Hepatic stellate cell (primary cell): ENCODE measurements at regions not wholly inside any gene's neighbourhood (a gene's known extent, or its start where the extent isn't known, plus 50 kb on each side); places are given as distances from the start of the nearest gene placed in this dataset.
A peak's percentile ranks its signal among the peaks of the same experiment; 100 is the strongest.
"Not testable (repeated sequence)": the region's sequence is repeated elsewhere in the genome, so short reads cannot be mapped to it uniquely, and the experiment has no call there.

Experiments
- DNase-seq: peaks from one replicate; pipeline ENCODE4 v3.0.0; 2011; ENCODE audit warnings: low spot score

DNA sequence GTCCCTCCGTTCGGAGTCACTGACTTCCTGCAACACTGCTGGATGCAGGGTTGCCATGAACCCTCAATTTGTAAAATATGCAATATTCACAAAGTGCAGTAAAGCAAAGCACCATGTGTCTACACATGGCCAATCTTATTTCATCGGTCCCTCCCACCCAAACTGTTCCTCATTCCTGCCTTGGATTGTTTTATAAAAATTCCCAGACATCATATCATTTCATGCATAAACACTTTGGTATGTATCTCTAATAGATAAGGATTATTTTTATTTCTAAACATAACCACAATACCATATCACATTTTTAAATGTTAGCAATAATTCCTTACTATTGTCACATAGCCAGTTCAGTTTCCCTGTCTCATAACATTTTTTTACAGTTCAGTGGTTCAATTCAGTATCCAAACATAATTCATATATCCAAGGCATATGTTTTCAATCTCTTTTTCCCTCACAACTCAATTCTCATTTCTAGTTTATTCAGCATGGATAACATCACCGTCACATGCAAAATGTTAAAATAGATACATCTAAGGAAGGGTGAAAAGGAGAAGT is 82.0 kb upstream of the PCAT7 start:
- peak; percentile 48 for DNase-seq

DNA sequence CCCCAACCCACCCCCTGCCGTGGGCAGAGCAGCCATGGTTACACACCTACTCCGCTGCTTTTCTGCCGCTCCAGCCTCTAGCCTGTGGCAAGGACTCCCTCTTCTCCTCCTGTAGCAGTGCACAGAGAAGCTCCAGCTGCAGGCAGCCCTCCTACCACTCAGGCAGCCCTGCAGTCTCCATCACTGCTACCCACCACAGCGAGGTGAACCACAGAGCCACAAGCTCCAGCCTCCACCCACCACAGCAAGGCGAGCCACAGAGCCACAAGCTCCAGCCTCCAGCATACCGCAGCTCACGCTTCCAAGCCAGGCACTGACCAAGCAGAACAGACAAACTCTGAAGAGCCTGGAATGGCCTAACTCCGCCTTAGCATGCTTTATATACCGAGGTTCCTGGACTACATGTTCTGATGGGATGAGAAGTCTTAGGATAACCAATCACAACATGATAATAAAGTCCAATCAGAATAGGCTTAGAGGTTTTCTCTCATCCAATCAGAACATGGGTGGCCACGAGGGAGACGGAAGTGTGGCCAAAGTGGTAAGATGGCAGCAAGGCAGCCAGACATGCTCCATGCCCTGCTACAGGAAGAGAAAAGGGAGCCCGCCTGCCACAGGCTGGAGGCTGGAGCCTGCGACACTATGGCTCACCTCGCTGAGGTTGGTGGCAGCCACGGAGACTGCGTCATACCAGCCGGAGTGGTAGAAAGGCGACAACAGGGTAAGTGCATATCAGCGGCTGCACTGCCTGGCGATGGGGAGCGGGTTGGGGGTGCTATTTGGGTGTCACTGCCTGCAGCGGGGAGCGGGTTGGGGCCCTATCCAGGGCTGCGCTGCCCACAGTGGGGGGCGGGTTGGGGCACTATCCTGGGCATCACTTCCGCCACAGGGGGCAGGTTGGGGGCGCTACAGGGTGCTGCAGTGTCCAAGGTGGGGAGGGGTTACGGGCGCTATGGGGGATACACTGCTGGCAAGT is 75.8 kb upstream of the PCAT7 start:
- no peak for DNase-seq

DNA sequence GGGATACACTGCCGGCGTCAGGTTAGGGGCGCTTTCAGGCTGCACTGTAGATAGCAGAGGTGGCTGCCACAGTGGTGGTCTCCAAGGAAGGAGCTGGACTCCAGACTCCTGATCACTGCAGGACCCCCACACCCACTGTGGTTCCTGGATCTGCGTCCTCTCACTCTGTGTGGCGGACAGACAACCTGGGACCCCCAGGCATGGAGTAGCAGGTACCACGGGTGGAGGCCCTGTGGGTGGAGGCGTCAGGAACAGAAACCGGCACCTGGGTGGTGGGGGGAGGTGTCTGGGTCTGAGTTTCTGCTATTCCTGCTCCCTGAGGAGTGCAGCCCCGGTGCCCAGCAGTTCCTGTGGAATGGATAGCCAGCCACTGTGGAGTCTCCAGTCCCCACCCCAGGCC is 75.1 kb upstream of the PCAT7 start:
- no peak for DNase-seq

DNA sequence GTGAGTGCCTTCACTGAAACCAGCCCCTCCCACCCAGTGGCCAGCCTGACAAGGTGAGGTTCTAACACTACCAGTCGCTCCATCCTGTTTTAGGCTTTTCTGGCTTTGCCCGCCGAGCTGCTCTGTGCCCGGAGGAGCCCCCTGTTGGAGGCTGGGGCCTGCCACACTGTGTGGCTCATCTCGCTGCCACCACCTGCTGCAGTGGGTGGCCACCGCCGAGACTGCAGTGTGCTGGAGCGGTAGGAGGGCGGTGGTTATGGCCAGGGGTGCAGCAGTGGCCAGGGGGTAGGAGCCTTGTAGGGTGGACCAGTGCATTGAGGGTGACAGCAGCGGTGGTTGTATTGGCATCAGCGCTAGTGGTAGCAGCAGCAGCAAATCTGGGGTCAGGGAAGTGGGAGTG is 74.7 kb upstream of the PCAT7 start:
- no peak for DNase-seq

DNA sequence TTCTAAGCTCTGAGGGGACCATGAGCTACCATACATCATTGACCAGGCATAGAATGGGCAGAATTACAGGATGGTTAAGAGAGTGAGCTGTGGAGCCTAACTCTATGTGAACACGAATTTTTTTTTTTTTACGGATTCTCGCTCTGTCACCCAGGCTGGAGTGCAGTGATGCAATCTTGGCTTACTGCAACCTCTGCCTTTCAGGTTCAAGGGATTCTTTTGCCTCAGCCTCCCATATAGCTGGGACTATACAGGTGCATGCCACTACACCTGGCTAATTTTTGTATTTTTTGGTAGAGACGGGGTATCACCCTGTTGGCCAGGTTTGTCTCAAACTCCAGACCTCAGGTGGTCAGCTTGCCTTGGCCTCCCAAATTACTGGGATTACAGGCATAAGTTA is 72.8 kb upstream of the PCAT7 start:
- DNase-seq = no peak

DNA sequence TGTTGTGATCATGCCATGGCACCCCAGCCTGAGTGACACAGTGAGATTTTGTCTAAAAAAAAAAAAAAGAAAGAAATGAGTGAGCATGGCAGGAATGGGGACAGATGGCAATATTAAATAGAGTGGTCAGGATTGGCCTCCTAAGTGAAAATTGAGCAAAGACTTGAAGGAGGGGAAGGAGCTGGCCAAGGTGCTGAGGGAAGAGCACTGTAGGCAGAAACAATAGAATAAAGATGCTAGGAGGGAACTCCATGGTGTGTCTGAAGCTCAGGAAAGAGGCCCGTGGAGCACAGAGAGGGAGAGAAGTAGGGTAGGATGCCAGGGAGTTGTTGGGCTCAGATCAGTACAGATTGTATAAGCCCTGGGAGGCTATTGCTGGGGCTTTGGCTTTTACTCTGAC is 64.4 kb upstream of the PCAT7 start:
- no peak for DNase-seq

DNA sequence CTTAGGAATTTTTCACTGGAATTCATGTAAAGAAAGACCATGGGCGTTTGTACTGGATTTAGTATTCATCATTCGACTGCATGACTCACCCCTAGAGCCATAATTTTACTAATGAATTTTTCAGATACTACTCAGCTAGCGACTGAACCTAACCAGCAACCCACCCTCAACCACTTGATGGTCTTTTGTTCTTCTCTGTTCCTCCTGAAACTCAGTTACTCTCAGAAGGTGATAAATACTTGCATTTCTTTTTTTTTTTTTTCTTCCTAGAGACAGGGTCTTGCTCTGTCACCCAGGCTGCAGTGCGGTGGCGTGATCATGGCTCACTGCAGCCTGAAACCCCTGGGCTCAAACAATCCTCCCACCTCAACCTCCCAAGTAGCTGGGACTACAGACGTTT is 62.8 kb upstream of the PCAT7 start:
- not testable (repeated sequence) for DNase-seq

DNA sequence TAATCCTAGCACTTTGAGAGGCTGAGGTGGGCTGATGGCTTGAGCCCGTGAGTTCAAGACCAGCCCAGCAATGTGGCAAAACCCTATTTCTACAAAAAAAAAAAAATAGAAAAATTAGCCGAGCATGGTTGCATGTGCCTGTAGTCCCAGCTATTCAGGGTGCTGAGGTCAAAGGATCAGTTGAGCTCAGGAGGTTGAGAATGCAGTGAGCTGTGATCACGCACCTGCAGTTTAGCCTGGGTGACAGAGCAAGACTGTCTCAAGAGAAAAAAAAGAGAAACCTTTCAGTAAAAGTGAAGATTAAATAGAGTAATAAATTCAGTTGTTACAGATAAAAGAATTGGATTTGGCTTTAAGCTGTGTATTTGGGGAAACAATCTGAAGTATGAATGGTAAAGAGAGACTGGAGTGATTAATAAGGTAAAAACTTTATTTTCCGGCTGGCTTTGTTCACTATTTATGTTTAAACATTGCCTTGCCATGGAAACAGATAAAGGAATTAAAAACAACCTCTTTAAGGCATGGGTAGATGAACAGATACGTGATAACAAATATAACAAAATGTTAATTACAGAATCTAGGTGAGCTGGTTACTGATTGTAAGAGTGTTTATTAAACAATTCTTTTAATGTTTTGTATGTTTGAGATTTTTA is 56.0 kb upstream of the PCAT7 start:
- no peak for DNase-seq

DNA sequence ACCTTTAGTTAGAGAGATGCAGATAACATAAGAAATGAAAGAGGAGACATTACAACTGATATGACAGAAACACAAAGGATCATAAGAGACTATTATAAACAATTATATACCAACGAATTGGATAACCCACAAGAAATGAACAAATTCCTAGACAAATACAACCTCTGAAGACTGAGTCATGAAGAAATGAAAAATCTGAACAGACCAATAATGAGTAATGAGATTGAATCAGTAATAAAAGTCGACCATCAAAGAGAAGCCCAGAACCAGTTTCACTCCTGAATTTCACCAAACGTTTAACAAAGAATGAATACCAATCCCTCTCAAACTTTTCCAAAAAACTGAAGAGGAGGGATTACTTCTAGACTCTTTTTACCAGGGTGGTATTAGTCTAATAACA is 50.5 kb upstream of the PCAT7 start:
- no peak for DNase-seq
